IMR-90 (cell line): ENCODE measurements at regions not wholly inside any gene's neighbourhood (a gene's known extent, or its start where the extent isn't known, plus 50 kb on each side); places are given as distances from the start of the nearest gene placed in this dataset.

Experiments
- ATAC-seq: fragments of 200-7000 bp; cut with Tn5 transposase; 2 replicates; pipeline ENCODE4 v1.9.1; 2020; ENCODE audit warnings: low read depth, mild to moderate bottlenecking, moderate library complexity
- BruUV-seq: library from RNA; stranded (reverse); fragments of 400-500 nt; replicated peaks from 2 replicates; lab custom pipeline; 2021; lab: Mats Ljungman, UMichigan
- CTCF ChIA-PET: fragments of 300-600 bp; formaldehyde crosslinking; extraction: SDS; loops from one replicate; lab custom pipeline; 2021; ENCODE audit warnings: antibody characterized with exemption; lab: Yijun Ruan, JAX
- POLR2A ChIA-PET: fragments of 300-600 bp; sonication (Branson Sonifier 250); formaldehyde crosslinking; loops from one replicate; lab custom pipeline; 2022; ENCODE audit warnings: antibody characterized with exemption; ENCODE audit not compliant: unreplicated experiment; lab: Charles Lee
- DNase-seq: peaks from one replicate; pipeline ENCODE4 v3.0.0; 2013
- H2AFZ ChIP-seq: replicated peaks from 2 replicates; pipeline ENCODE3; 2013; ENCODE audit warnings: low read length, mild to moderate bottlenecking; ENCODE audit not compliant: poor library complexity
- H2AK5ac ChIP-seq: 2 replicates; pipeline ENCODE4 v1.6.1; 2013; ENCODE audit warnings: low read depth, low read length, inconsistent platforms
- H2AK9ac ChIP-seq: replicated peaks from 2 replicates; pipeline ENCODE3; 2013; ENCODE audit warnings: mild to moderate bottlenecking, low read depth, low read length, moderate library complexity; ENCODE audit not compliant: poor library complexity
- H2BK120ac ChIP-seq: 2 replicates; pipeline ENCODE4 v1.6.1; 2013; ENCODE audit warnings: low read depth, low read length, inconsistent platforms
- H2BK15ac ChIP-seq: 3 replicates; pipeline ENCODE4 v1.6.1; 2013; ENCODE audit warnings: low read depth, low read length, inconsistent platforms
- H2BK20ac ChIP-seq: 2 replicates; pipeline ENCODE4 v1.6.1; 2013; ENCODE audit warnings: low read depth, mild to moderate bottlenecking, inconsistent platforms, low read length, moderate library complexity
- H2BK5ac ChIP-seq: 2 replicates; pipeline ENCODE4 v1.6.1; 2013; ENCODE audit warnings: mild to moderate bottlenecking, low read depth, low read length, inconsistent platforms; ENCODE audit not compliant: poor library complexity, severe bottlenecking
- H3K14ac ChIP-seq: replicated peaks from 2 replicates; pipeline ENCODE4 v1.6.1; 2013; ENCODE audit warnings: low read depth, low read length, inconsistent platforms
- H3K18ac ChIP-seq: 2 replicates; pipeline ENCODE4 v1.6.1; 2013; ENCODE audit warnings: low read depth, low read length, control low read depth
- H3K23ac ChIP-seq: 2 replicates; pipeline ENCODE4 v1.6.1; 2013; ENCODE audit warnings: low read depth, low read length, inconsistent platforms
- H3K27ac ChIP-seq: 2 replicates; pipeline ENCODE4 v1.5.1; 2013; ENCODE audit warnings: mild to moderate bottlenecking, control low read depth, low read length; ENCODE audit not compliant: insufficient read depth
- H3K27me3 ChIP-seq: 2 replicates; pipeline ENCODE4 v1.6.1; 2013; ENCODE audit warnings: low read length; ENCODE audit not compliant: control insufficient read depth, insufficient read depth
- H3K36me3 ChIP-seq: 2 replicates; pipeline ENCODE4 v1.6.1; 2013; ENCODE audit warnings: low read length, mixed read lengths; ENCODE audit not compliant: control insufficient read depth, insufficient read depth
- H3K4ac ChIP-seq: 2 replicates; pipeline ENCODE4 v1.6.1; 2013; ENCODE audit warnings: low read depth, low read length, inconsistent platforms
- H3K4me1 ChIP-seq: 2 replicates; pipeline ENCODE4 v1.6.1; 2013; ENCODE audit warnings: low read length, mixed read lengths; ENCODE audit not compliant: control insufficient read depth, insufficient read depth
- H3K4me2 ChIP-seq: 2 replicates; pipeline ENCODE4 v1.6.1; 2013; ENCODE audit warnings: low read depth, mild to moderate bottlenecking, control low read depth, low read length, moderate library complexity
- H3K4me3 ChIP-seq: 2 replicates; pipeline ENCODE4 v1.5.1; 2013; ENCODE audit warnings: low read depth, mild to moderate bottlenecking, control low read depth, low read length, moderate library complexity; ENCODE audit not compliant: insufficient read depth
- H3K56ac ChIP-seq: 2 replicates; pipeline ENCODE4 v1.6.1; 2013; ENCODE audit warnings: low read length, inconsistent platforms; ENCODE audit not compliant: insufficient read depth; ENCODE audit errors: extremely low read depth
- H3K79me1 ChIP-seq, 2 experiments: 2 replicates each; pipeline ENCODE4 v1.6.1; 2013; ENCODE audit warnings: low read length in 2 of 2, inconsistent platforms in 1 of 2, low read depth in 1 of 2
- H3K9ac ChIP-seq: 2 replicates; pipeline ENCODE4 v1.6.1; 2013; ENCODE audit warnings: low read depth, low read length, control low read depth
- H3K9me1 ChIP-seq: 2 replicates; pipeline ENCODE4 v1.6.1; 2013; ENCODE audit warnings: low read length, inconsistent platforms; ENCODE audit not compliant: insufficient read depth
- H3K9me3 ChIP-seq: 2 replicates; pipeline ENCODE4 v1.6.1; 2013; ENCODE audit warnings: low read length; ENCODE audit not compliant: control insufficient read depth, insufficient read depth
- H4K20me1 ChIP-seq: 2 replicates; pipeline ENCODE4 v1.6.1; 2013; ENCODE audit warnings: low read length, inconsistent platforms; ENCODE audit not compliant: insufficient read depth
- H4K5ac ChIP-seq: 2 replicates; pipeline ENCODE4 v1.6.1; 2013; ENCODE audit warnings: mild to moderate bottlenecking, low read depth, low read length, control low read depth
- H4K8ac ChIP-seq, 2 experiments: 2 replicates each; pipeline ENCODE4 v1.6.1; 2013; ENCODE audit warnings: low read depth in 2 of 2, low read length in 2 of 2, control low read depth in 1 of 2, inconsistent platforms in 1 of 2
- H4K91ac ChIP-seq: 2 replicates; pipeline ENCODE4 v1.6.1; 2013; ENCODE audit warnings: low read depth, low read length, inconsistent platforms; ENCODE audit not compliant: insufficient read depth
- CEBPB ChIP-seq: IDR thresholded peaks from 2 replicates; pipeline ENCODE4 v1.6.1; 2012; ENCODE audit warnings: low read depth, low read length, improper control_type of control experiment
- FOS ChIP-seq: fragments of 150-350 bp; IDR thresholded peaks from 2 replicates; pipeline ENCODE4 v1.6.1; 2016; ENCODE audit warnings: low read depth, low read length
- MAFK ChIP-seq: IDR thresholded peaks from 2 replicates; pipeline ENCODE4 v1.6.1; 2012; ENCODE audit warnings: low read depth, low read length, improper control_type of control experiment
- MAZ ChIP-seq: IDR thresholded peaks from 2 replicates; pipeline ENCODE4 v1.6.1; 2012; ENCODE audit warnings: low read depth, mild to moderate bottlenecking, low read length, improper control_type of control experiment, moderate library complexity, borderline replicate concordance
- MXI1 ChIP-seq: IDR thresholded peaks from 2 replicates; pipeline ENCODE4 v1.6.1; 2012; ENCODE audit warnings: low read depth, mild to moderate bottlenecking, low read length, moderate library complexity, borderline replicate concordance
- RAD21 ChIP-seq: IDR thresholded peaks from 2 replicates; pipeline ENCODE4 v1.6.1; 2012; ENCODE audit warnings: low read length, improper control_type of control experiment
- RCOR1 ChIP-seq: IDR thresholded peaks from 2 replicates; pipeline ENCODE4 v1.6.1; 2012; ENCODE audit warnings: mild to moderate bottlenecking, low read length, improper control_type of control experiment; ENCODE audit not compliant: insufficient replicate concordance
- RFX5 ChIP-seq: IDR thresholded peaks from 2 replicates; pipeline ENCODE4 v1.8.0; 2012; ENCODE audit warnings: low read depth, mild to moderate bottlenecking, low read length, moderate library complexity
- SMC3 ChIP-seq: fragments of 150-350 bp; IDR thresholded peaks from 2 replicates; pipeline ENCODE4 v1.6.1; 2016; ENCODE audit warnings: low read depth, mild to moderate bottlenecking, antibody characterized with exemption, low read length, moderate library complexity
- WGBS, 2 experiments: methylation state at CpG; one replicate each; pipeline versions ENCODE4 v1.1.5 to v1.1.7; 2013; ENCODE audit warnings: missing lambda C conversion rate in 2 of 2; ENCODE audit not compliant: insufficient read length in 1 of 2; ENCODE audit errors: extremely low coverage in 2 of 2; 5-methylcytosine and 5-hydroxymethylcytosine counted together
- dilution Hi-C: fragments of 300-500 bp; cut with HindIII; formaldehyde crosslinking; loops from one replicate; pipeline ENCODE4 v1.14.3; 2018; ENCODE audit warnings: low sequenced_read_pairs; ENCODE audit not compliant: unreplicated experiment
- in situ Hi-C: fragments of 300-500 bp; cut with MboI; formaldehyde crosslinking; loops from 3 replicates; pipeline ENCODE4 v1.14.3; 2019; ENCODE audit warnings: low sequenced_read_pairs, inconsistent platforms, mixed read lengths
- intact Hi-C: fragments of 100-400 bp; cut with micrococcal nuclease; formaldehyde crosslinking; loops from 2 replicates; pipeline ENCODE4 v1.10.0; 2022
- TF ChIP-seq, protein P1 (sequence below): fragments of 150-350 bp; IDR thresholded peaks from 2 replicates; pipeline ENCODE4 v1.6.1; 2017; ENCODE audit warnings: mild to moderate bottlenecking, antibody characterized with exemption, low read length, low read depth

DNA sequence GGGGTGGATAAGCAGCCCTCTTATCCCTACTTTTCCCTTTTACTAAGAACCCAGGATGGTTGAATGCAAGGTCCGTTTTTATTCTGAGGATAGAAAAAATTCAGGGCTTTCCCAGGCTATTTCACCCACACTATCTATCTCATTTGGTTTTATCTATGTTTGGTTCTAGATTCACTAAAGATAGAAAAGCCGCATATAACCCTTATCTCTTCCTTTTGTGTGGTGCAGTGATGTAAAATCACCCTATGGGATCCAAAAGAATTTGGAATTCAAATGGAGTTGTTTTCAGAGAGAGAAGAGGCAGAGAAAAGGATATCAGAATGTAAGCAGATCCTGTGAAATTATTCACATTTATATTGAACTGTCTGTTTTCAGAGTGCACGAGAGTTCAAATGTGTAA, 236.3 kb upstream of the RFX3 start:
- H4K5ac ChIP-seq = no peak overlapping the region
- no peaks in the 10 kb centered on the region for H4K20me1 ChIP-seq
- no peak overlapping the region for H3K27ac ChIP-seq
- no peak overlapping the region for H2BK120ac ChIP-seq
- no peak overlapping the region for H3K14ac ChIP-seq
- no peak overlapping the region for H3K56ac ChIP-seq
- intact Hi-C loops = no loop called here
- TF ChIP-seq RCOR1 (no peak), FOS (no peak), RAD21 (no peak), MAFK (no peak), RFX5 (no peak), MAZ (no peak), SMC3 (no peak), CEBPB (no peak), MXI1 (no peak)
- TF ChIP-seq, protein P1, sequence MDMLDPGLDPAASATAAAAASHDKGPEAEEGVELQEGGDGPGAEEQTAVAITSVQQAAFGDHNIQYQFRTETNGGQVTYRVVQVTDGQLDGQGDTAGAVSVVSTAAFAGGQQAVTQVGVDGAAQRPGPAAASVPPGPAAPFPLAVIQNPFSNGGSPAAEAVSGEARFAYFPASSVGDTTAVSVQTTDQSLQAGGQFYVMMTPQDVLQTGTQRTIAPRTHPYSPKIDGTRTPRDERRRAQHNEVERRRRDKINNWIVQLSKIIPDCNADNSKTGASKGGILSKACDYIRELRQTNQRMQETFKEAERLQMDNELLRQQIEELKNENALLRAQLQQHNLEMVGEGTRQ = no peak
- no peak overlapping the region for H3K4ac ChIP-seq
- no peak overlapping the region for H2AFZ ChIP-seq
- H4K8ac ChIP-seq = no peak overlapping the region
- no peak for DNase-seq
- H2AK9ac ChIP-seq = no peak overlapping the region
- no peak overlapping the region for H3K4me3 ChIP-seq
- H2BK15ac ChIP-seq = no peak overlapping the region
- no peak overlapping the region for H4K91ac ChIP-seq
- no peaks in the 10 kb centered on the region for H3K9me1 ChIP-seq
- peaks cover 3% of the 10 kb centered on the region; the same call in 1 of the 2 replicates for H3K4me1 ChIP-seq
- BruUV-seq = no TSS peak
- CTCF ChIA-PET = no interaction called here
- no peak for ATAC-seq
- no peak overlapping the region for H3K23ac ChIP-seq
- H3K18ac ChIP-seq = no peak overlapping the region
- no peak overlapping the region for H2AK5ac ChIP-seq
- no peaks in the 10 kb centered on the region for H3K27me3 ChIP-seq
- POLR2A ChIA-PET = no interaction called here
- no peak overlapping the region for H2BK5ac ChIP-seq
- no peaks in the 10 kb centered on the region for H3K9me3 ChIP-seq
- no peak overlapping the region for H2BK20ac ChIP-seq
- no peak overlapping the region for H3K9ac ChIP-seq
- H3K79me1 ChIP-seq = no peaks in the 10 kb centered on the region
- no CpG with 5 or more reads among the region's 3 CpGs for WGBS, 2 experiments
- no peak overlapping the region for H3K4me2 ChIP-seq
- dilution Hi-C loops = no loop called here
- H3K36me3 ChIP-seq = no peaks in the 10 kb centered on the region
- in situ Hi-C loops = no loop called here
